ENCODE measurements at regions not wholly inside any gene's neighbourhood (a gene's known extent, or its start where the extent isn't known, plus 50 kb on each side); places are given as distances from the start of the nearest gene placed in this dataset.

DNA sequence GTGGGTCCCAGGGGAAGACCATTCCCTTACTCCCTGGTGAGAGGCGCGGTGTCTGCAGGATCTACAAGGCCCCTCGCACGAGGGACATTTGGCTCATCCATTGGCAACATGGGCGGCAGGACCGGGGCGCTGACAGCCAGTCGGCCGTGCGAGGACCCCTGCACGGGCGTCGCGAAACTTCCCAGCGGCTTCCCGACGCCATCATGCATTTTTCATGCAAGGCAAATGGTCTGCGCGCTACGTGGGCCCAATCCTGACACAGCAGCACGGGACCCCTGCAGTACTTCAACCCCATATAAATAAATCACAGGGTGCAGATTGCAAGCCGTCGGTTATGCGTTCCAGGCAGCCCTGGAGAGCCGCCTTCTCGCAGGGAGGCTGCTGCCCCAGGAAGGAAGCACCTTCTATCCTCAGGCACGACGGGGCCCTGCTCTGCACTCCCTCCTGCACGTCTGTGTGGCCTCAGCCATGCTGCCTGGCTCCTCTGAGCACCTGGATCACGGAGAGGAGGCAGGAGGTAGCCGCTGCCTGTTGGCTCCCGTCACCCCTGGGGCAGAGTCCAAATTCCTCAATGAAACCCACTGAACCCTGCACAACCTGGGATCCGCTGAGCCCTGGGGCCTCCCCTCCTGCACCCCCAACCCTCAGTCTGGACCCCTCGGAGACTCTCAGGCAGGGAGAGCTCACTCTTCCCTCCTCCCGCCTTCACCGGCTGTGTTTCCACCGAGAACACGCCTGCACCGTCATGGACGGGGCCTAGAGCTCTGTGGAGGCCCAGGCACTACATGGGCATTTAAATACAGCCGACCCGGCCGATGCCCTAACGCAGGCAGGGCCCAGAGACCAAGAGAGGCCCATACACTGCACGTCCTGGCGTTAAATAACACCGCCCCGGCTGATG, 90.5 kb downstream of the PDGFA start:
- TF ChIP-seq CTCF (IDR thresholded peaks at IDR 0.05) (no peak), POLR2A (IDR thresholded peaks at IDR 0.05) (no peak)

All from transverse colon (tissue), 3 donors.